Motor neuron (in vitro differentiated cells): ENCODE measurements at regions not wholly inside any gene's neighbourhood (a gene's known extent, or its start where the extent isn't known, plus 50 kb on each side); places are given as distances from the start of the nearest gene placed in this dataset.
"Not testable (repeated sequence)": the region's sequence is repeated elsewhere in the genome, so short reads cannot be mapped to it uniquely, and the experiment has no call there.

Source experiments
- ATAC-seq, 8 experiments: fragments of 200-7000 bp; cut with Tn5 transposase; replicated peaks in 6 of 8; 2 replicates each; pipeline ENCODE4 v1.8.0; 2021; ENCODE audit warnings: mild to moderate bottlenecking in 8 of 8, moderate library complexity in 8 of 8
- H3K27ac ChIP-seq, 2 donors: fragments of 250-450 bp; sonication (Bioruptor Pico); 2 replicates each; pipeline ENCODE4 v1.9.0; 2021; ENCODE audit warnings: antibody characterized with exemption in 2 of 2, mild to moderate bottlenecking in 2 of 2, moderate library complexity in 1 of 2
- H3K4me1 ChIP-seq, 2 donors: fragments of 250-450 bp; sonication (Bioruptor Pico); replicated peaks in 1 of 2; 2 replicates each; pipeline ENCODE4 v1.6.1; 2021; ENCODE audit warnings: antibody characterized with exemption in 2 of 2, mild to moderate bottlenecking in 2 of 2, moderate library complexity in 1 of 2
- H3K4me3 ChIP-seq, 5 donors: fragments of 250-450 bp; sonication (Bioruptor Pico); 2 replicates each; pipeline ENCODE4 v1.9.0; 2021; ENCODE audit warnings: antibody characterized with exemption in 5 of 5, mild to moderate bottlenecking in 5 of 5, moderate library complexity in 4 of 5
- WGBS, 10 experiments: fragments of 450-650 bp; shearing (Covaris generic); methylation state at CpG; one replicate each; pipeline ENCODE4 v1.0.0; 2022; 5-methylcytosine and 5-hydroxymethylcytosine counted together
- in situ Hi-C, 9 experiments: fragments of 400-800 bp; cut with MboI; loops; one replicate each; pipeline ENCODE4 v1.15.0; 2021; ENCODE audit warnings: low sequenced_read_pairs in 9 of 9, low pct_unique_long_range_greater_than_20kb in 2 of 9; ENCODE audit not compliant: unreplicated experiment in 9 of 9

DNA sequence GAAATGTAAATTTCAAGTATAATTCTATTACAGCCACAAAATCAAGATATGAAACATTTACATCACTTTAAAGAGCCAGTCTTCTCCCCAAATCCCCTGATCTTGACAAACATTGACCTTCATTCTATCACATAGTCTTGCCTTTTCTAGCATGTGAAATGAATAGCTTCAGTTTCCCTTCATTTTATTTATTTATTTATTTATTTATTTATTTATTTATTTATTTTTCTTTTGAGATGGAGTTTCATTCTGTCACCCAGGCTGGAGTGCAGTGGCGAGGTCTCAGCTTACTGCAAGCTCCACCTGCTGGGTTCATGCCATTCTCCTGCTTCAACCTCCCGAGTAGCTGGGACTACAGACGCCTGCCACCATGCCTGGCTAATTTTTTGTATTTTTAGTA lies 147.9 kb downstream of the MSL3 start:
- H3K27ac ChIP-seq, ATAC-seq, H3K4me3 ChIP-seq, in situ Hi-C loops, H3K4me1 ChIP-seq: not testable (repeated sequence)
- WGBS, 10 experiments, result 0 to 100% (median 34%) methylated on average over 1 to 3 of the region's 3 CpGs; no CpG with 5 or more reads in 5 of the 10 experiments

DNA sequence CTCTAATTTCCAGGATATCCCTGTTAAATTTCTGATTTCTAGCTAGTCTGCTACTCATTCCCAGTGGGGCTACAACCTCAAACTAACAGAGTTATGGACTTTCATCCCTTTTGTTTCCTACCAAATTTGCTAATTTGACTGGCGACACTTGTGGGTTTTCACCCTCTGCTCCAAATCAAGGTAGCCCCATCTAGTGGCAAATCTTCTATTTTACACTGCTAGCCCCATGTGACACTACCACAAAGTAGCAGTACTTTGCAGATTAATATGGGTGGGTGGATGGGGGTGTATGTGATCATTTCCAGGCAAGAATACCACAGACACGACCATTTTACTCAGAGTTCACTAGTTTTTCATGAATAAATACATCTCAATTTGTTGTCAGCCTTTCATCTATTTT lies 150.3 kb downstream of the MSL3 start:
- H3K4me1 ChIP-seq, result no peaks in the 10 kb centered on the region
- in situ Hi-C loops, result no loop called here
- H3K27ac ChIP-seq, result no peak overlapping the region
- H3K4me3 ChIP-seq, result no peak overlapping the region
- ATAC-seq, result peak in 3 of 8 experiments; percentile 67 to 85 (median 78)
- 0 to 40% (median 30%) methylated on average over 1 to 2 of the region's 2 CpGs; no CpG with 5 or more reads in 7 of the 10 experiments for WGBS, 10 experiments

DNA sequence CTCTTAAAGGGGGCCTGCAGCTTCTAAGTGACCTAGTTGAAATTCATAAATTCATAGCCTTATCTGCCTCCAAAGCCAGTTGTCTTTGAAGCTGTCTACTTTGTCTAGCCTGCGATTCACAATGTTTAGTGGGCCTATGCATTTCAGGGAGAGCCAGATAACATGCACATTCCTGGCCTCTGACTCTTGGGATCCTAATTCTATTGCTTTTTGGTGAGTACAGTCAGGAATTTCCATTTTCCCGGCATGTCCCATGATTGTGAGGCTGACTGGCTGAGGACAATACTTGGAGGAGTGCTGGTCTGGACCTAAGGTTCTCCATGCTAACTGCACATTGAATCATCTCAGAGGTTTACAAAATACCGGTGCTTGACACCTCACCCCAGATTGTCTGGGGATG lies 155.0 kb downstream of the MSL3 start:
- no peak overlapping the region for H3K4me3 ChIP-seq
- H3K4me1 ChIP-seq, result no peaks in the 10 kb centered on the region
- ATAC-seq, result peak in 2 of 8 experiments; percentile 30 to 34
- H3K27ac ChIP-seq, result no peak overlapping the region
- in situ Hi-C loops, result no loop called here
- 0 to 56% methylated on average over 1 to 3 of the region's 3 CpGs; no CpG with 5 or more reads in 8 of the 10 experiments for WGBS, 10 experiments

DNA sequence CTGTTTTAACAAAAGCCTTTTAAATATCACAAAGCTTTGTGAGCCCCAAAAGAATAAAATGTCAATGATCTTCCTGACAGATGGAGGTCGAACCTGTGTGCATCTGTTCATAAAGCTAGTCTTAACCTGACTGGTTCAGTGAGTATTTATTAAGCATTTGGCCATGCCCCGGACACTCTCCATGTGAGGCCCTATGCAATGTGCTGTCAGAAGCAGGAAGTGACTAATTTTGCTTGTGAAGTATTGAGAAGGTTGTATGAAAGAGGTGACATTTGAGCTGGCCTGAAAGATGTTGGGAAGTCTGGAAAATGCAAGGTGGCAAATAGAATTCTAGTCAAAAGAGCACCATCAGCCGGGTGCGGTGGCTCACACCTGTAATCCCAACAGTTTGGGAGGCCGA lies 171.4 kb downstream of the MSL3 start:
- no peak overlapping the region for H3K27ac ChIP-seq
- in situ Hi-C loops, result no loop called here
- ATAC-seq, result no peak
- H3K4me3 ChIP-seq, result no peak overlapping the region
- 34 to 90% methylated on average over 2 of the region's 5 CpGs; no CpG with 5 or more reads in 8 of the 10 experiments for WGBS, 10 experiments
- no peaks in the 10 kb centered on the region for H3K4me1 ChIP-seq

DNA sequence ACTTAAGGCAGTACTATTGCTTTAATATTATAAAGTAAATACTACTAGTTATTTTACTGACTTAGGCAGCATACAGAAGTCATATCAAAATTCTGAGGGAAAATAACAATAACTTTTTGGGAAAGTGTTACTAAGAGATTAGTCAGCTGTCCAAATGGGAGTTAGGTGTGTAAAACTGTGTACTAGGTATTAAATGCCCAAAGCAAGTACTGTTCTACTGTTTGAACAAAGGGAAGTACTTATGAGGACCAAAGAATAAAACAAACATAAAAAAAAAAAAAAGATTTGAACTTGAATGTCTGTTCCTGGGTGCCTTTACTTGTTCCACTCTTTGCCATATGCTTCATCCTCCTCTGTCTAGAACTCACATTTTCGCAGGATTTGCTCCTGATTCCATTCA lies 174.4 kb downstream of the MSL3 start:
- no peak overlapping the region for H3K4me3 ChIP-seq
- H3K4me1 ChIP-seq, result no peaks in the 10 kb centered on the region
- H3K27ac ChIP-seq, result no peak overlapping the region
- ATAC-seq, result no peak
- 40 to 67% (median 49%) methylated on average over 1 of the region's 1 CpG; no CpG with 5 or more reads in 6 of the 10 experiments for WGBS, 10 experiments
- in situ Hi-C loops, result no loop called here

DNA sequence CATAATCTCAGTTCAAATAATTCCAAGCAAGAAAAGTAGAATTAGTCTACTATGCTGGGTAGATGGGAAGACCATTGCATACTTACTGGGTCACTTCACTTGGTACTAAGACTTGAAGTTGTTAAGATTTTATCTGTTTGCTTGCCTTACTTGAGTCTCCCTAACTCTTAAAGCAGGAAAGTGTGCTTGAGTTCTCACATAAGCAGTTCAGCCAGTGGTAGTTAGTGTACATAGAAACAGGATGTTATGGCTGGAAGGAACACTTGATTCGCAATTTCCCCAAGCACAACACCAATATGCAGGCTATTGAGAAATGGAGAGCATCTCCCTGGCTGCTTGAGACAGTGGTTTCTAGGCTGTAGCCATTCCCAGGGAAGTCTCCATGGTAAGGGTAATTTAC lies 176.1 kb downstream of the MSL3 start:
- in situ Hi-C loops, result no loop called here
- H3K4me1 ChIP-seq, result no peaks in the 10 kb centered on the region
- ATAC-seq, result peak in 1 of 8 experiments; percentile 61
- no peak overlapping the region for H3K4me3 ChIP-seq
- no peak overlapping the region for H3K27ac ChIP-seq
- no CpG with 5 or more reads among the region's 1 CpG for WGBS, 10 experiments

DNA sequence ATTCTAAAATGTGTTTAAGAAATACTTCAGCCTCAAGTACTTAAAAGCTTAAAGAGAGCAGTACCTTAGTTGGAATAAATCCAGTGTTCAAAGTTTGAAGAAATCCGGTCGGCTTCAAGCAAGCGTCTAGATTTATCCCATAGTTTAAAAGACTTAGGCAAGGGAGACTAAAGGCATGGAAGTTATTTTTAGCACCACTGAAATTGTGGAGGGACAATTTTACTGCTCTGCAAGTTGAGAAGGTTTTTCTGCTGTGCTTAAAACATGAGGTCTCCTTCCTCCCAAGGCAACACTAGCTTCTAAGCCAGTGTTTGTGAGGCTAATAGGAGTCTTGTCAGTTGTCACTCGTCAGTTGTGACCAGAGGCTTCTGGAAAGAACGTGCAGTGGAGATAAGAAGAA lies 183.5 kb downstream of the MSL3 start:
- in situ Hi-C loops, result no loop called here
- Histone ChIP-seq H3K27ac (no peak overlapping the region), H3K4me1 (no peaks in the 10 kb centered on the region), H3K4me3 (no peak overlapping the region)
- ATAC-seq, result no peak
- WGBS, 10 experiments, result 0 to 64% (median 48%) methylated on average over 1 to 5 of the region's 5 CpGs; no CpG with 5 or more reads in 6 of the 10 experiments

DNA sequence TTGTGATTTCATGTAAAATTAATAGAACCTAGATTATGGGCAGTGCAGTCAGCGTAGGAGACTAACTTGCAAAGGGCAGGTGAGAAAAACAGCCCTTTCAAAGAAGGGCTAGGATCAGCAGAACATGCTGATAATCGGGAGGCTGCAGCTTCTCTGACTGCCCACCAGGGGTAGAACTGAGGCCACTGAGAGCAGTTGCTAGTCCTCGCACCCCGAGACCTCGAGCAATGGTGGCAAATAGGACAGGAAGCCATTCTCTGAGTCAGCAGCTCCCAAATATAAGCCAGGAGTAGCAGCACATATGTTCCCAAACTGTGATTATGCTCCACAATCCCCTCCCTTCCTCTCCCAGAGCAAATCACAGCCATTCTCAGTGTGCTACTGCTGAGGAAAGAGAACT lies 186.5 kb downstream of the MSL3 start:
- in situ Hi-C loops, result no loop called here
- Histone ChIP-seq H3K27ac (no peak overlapping the region), H3K4me3 (no peak overlapping the region), H3K4me1 (no peaks in the 10 kb centered on the region)
- peak in 4 of 8 experiments; percentile 51 to 59 (median 53) for ATAC-seq
- WGBS, 10 experiments, result 0 to 100% (median 22%) methylated on average over 1 to 5 of the region's 5 CpGs; no CpG with 5 or more reads in 7 of the 10 experiments

DNA sequence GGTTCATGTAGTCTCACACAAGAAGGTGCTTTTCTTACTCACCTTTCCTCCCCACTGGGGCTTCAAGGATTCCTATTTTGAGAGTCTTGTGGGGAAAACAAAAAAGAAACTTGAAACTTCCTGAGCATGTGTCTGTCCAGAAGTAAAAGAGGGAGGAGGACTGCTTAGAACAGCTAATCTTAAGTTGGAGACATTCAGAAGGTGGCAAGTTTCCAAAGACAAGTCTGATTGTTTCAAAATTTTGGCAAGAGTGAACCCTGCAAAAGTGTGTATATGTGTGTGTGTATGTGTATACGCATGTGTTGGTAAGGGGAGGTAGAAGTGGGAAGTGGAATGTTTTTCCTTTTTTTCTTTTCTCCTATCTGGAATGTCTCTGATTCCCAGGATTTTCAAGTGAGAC lies 189.0 kb upstream of the FRMPD4 start:
- WGBS, 10 experiments, result 20 to 100% (median 63%) methylated on average over 1 of the region's 1 CpG; no CpG with 5 or more reads in 7 of the 10 experiments
- Histone ChIP-seq H3K4me1 (no peaks in the 10 kb centered on the region), H3K27ac (no peak overlapping the region), H3K4me3 (no peak overlapping the region)
- in situ Hi-C loops, result no loop called here
- no peak for ATAC-seq

DNA sequence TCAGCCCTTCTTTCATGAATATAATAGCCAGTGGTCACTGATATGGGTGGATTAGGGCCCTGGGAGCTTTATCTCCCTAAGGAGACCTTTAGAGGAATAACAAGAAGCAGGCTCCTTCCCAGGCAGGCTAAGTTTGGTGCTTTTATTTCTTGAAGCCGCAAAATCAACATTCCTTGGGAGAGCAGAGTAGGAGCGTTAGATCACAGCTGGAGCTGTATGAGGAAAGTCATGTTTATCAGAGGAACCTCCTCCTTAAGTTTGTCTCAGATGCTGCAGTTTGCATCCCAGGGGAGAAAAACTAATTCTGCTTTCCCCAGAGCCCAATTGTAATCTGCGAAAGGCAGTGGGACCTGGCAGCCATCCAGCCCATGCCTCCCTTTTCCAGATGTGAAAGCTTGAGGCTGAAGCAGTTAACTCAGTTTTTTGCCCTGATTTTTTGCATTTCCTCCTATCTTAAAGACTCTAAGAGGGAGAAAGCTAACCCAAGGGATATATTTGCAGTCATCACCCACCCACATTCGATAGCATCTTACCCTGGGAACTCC lies 186.0 kb upstream of the FRMPD4 start:
- Histone ChIP-seq H3K4me1 (no peaks in the 10 kb centered on the region), H3K27ac (no peak overlapping the region), H3K4me3 (no peak overlapping the region)
- WGBS, 10 experiments, result 21 to 85% (median 64%) methylated on average over 1 to 3 of the region's 4 CpGs; no CpG with 5 or more reads in 6 of the 10 experiments
- in situ Hi-C loops, result no loop called here
- ATAC-seq, result peak in 1 of 8 experiments; percentile 25

DNA sequence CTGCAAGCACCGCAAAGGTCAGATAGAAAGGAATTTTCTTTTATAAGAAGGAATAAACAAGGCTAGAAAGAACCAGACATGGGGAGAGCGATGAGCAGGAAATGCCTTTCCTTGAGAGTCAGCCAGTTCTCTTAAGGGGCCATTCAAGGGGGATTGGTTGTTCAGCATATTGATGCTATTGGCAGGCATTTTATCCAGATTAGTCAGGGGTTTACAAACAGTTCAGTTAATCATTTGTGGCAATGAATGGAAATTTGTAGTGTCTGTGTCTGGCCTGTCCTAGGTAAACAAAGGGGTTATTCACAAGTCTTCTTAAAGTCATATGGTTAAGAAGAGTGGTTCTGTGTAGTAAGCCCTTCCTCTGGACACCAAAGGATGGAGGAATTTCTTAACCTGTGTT lies 184.7 kb upstream of the FRMPD4 start:
- 14 to 17% methylated on average over 1 of the region's 2 CpGs; no CpG with 5 or more reads in 8 of the 10 experiments for WGBS, 10 experiments
- peak in 1 of 8 experiments; percentile 41 for ATAC-seq
- no peak overlapping the region for H3K4me3 ChIP-seq
- in situ Hi-C loops, result no loop called here
- H3K4me1 ChIP-seq, result no peaks in the 10 kb centered on the region
- H3K27ac ChIP-seq, result no peak overlapping the region

DNA sequence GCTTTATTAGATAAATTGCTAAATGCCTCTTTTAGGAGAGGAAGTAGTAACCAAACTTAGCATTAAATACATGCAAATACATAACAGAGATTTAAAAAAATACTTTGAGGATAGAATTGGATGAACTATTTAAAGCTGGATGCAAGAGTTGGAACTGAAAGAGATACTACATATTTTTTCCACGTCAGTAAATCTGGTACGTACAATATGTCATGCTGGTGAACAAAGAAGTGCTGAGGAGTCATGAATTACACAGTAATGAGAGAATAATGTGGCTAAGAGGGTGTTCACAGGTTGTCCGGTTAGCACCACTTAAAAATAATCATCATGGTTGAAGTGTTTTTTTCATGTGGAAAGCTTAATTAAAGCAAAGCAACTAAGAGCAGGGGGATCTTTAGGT lies 184.1 kb upstream of the FRMPD4 start:
- ATAC-seq, result no peak
- Histone ChIP-seq H3K4me3 (no peak overlapping the region), H3K27ac (no peak overlapping the region), H3K4me1 (no peaks in the 10 kb centered on the region)
- 0 to 100% (median 40%) methylated on average over 1 to 3 of the region's 3 CpGs; no CpG with 5 or more reads in 3 of the 10 experiments for WGBS, 10 experiments
- in situ Hi-C loops, result no loop called here

DNA sequence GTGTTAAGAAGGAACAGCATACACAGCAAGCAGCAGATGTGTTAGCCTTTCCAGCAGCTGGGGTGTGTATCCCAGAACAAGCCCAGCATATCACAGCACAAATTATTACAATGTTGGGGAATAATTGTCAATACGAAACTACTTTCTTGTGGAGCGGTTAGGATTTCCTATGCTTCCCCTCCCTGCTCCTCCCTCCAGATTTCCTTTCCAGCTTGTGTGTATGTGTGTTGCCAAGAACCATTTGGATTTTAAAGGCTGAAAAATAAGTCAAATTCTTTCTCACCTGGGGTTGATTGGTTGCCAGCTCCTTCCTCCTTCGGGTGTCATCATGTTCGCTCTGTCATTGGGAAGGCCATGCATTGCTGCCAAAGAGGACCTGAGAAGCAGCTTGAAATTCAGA lies 178.2 kb upstream of the FRMPD4 start:
- Histone ChIP-seq H3K27ac (no peak overlapping the region), H3K4me3 (no peak overlapping the region), H3K4me1 (no peaks in the 10 kb centered on the region)
- ATAC-seq, result no peak
- WGBS, 10 experiments, result 0 to 10% methylated on average over 1 to 2 of the region's 4 CpGs; no CpG with 5 or more reads in 8 of the 10 experiments
- in situ Hi-C loops, result no loop called here

DNA sequence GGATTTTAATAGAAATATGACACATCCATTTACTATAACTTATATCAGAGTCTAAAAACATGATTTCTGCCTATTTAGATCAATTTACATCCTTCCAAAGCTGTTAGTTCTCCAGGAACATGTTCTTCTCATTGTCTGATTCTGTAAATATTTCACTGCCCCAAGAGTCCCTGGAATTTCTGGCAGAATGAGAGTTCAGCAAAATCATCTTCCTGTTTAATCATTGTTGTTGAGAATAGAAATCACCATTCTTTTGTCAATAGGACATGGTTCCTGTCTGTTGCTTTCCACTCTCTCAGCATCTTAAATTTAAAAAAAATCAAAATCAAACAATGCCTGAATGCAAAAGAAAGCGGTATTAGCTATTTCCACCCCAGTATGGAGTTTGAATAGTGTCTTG lies 172.8 kb upstream of the FRMPD4 start:
- in situ Hi-C loops, result no loop called here
- WGBS, 10 experiments, result 14 to 71% (median 46%) methylated on average over 1 of the region's 1 CpG; no CpG with 5 or more reads in 7 of the 10 experiments
- peaks cover 0 to 6% of the 10 kb centered on the region in 2 donors for H3K4me1 ChIP-seq
- no peak overlapping the region for H3K27ac ChIP-seq
- ATAC-seq, result no peak
- H3K4me3 ChIP-seq, result no peak overlapping the region
